HL-60 (cell line): ENCODE measurements at regions not wholly inside any gene's neighbourhood (a gene's known extent, or its start where the extent isn't known, plus 50 kb on each side); places are given as distances from the start of the nearest gene placed in this dataset.

Experiments used
- GABPA ChIP-seq: IDR thresholded peaks from 2 replicates; pipeline ENCODE4 v1.6.1; 2012; ENCODE audit warnings: low read depth
- POLR2AphosphoS5 ChIP-seq: IDR thresholded peaks from 2 replicates; pipeline ENCODE4 v1.6.1; 2012; ENCODE audit warnings: low read depth
- SPI1 ChIP-seq: IDR thresholded peaks from 2 replicates; pipeline ENCODE4 v1.6.1; 2012; ENCODE audit warnings: low read depth, mild to moderate bottlenecking, borderline replicate concordance
- TF ChIP-seq, protein P1 (sequence below): IDR thresholded peaks from one replicate; pipeline ENCODE4 v1.5.1; 2011; ENCODE audit warnings: low read length, control low read depth, inconsistent platforms; ENCODE audit not compliant: insufficient read depth
- TF ChIP-seq, protein P2 (sequence below): IDR thresholded peaks from 2 replicates; pipeline ENCODE4 v1.6.1; 2012; ENCODE audit warnings: low read depth; ENCODE audit not compliant: insufficient replicate concordance

GRCh38 chr13:21894703-21895699 is 224.1 kb downstream of the FGF9 start:
- TF ChIP-seq, protein P1, sequence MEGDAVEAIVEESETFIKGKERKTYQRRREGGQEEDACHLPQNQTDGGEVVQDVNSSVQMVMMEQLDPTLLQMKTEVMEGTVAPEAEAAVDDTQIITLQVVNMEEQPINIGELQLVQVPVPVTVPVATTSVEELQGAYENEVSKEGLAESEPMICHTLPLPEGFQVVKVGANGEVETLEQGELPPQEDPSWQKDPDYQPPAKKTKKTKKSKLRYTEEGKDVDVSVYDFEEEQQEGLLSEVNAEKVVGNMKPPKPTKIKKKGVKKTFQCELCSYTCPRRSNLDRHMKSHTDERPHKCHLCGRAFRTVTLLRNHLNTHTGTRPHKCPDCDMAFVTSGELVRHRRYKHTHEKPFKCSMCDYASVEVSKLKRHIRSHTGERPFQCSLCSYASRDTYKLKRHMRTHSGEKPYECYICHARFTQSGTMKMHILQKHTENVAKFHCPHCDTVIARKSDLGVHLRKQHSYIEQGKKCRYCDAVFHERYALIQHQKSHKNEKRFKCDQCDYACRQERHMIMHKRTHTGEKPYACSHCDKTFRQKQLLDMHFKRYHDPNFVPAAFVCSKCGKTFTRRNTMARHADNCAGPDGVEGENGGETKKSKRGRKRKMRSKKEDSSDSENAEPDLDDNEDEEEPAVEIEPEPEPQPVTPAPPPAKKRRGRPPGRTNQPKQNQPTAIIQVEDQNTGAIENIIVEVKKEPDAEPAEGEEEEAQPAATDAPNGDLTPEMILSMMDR: no peak
- TF ChIP-seq POLR2AphosphoS5 (no peak), SPI1 (no peak), GABPA (no peak)
- TF ChIP-seq, protein P2, sequence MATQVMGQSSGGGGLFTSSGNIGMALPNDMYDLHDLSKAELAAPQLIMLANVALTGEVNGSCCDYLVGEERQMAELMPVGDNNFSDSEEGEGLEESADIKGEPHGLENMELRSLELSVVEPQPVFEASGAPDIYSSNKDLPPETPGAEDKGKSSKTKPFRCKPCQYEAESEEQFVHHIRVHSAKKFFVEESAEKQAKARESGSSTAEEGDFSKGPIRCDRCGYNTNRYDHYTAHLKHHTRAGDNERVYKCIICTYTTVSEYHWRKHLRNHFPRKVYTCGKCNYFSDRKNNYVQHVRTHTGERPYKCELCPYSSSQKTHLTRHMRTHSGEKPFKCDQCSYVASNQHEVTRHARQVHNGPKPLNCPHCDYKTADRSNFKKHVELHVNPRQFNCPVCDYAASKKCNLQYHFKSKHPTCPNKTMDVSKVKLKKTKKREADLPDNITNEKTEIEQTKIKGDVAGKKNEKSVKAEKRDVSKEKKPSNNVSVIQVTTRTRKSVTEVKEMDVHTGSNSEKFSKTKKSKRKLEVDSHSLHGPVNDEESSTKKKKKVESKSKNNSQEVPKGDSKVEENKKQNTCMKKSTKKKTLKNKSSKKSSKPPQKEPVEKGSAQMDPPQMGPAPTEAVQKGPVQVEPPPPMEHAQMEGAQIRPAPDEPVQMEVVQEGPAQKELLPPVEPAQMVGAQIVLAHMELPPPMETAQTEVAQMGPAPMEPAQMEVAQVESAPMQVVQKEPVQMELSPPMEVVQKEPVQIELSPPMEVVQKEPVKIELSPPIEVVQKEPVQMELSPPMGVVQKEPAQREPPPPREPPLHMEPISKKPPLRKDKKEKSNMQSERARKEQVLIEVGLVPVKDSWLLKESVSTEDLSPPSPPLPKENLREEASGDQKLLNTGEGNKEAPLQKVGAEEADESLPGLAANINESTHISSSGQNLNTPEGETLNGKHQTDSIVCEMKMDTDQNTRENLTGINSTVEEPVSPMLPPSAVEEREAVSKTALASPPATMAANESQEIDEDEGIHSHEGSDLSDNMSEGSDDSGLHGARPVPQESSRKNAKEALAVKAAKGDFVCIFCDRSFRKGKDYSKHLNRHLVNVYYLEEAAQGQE: no peak
